WTC11 (cell line): ENCODE measurements at regions not wholly inside any gene's neighbourhood (a gene's known extent, or its start where the extent isn't known, plus 50 kb on each side); places are given as distances from the start of the nearest gene placed in this dataset.

ENCODE experiments used
- ATAC-seq: fragments of 200-7000 bp; cut with Tn5 transposase; 2 replicates; pipeline ENCODE4 v1.10.0; 2021; ENCODE audit warnings: mild to moderate bottlenecking, moderate library complexity
- CTCF ChIA-PET: fragments of 300-600 bp; sonication (Branson Sonifier 250); formaldehyde crosslinking; loops from one replicate; lab custom pipeline; 2021; ENCODE audit warnings: antibody characterized with exemption; lab: Charles Lee
- POLR2A ChIA-PET: fragments of 350-600 bp; sonication (Branson Sonifier 250); formaldehyde crosslinking; loops from one replicate; lab custom pipeline; 2021; ENCODE audit warnings: antibody characterized with exemption; lab: Charles Lee
- DNase-seq: peaks from one replicate; pipeline ENCODE4 v3.0.0; 2021; ENCODE audit warnings: low spot score
- H3K27ac Mint-ChIP-seq: 2 replicates; pipeline ENCODE4 v1.8.0; 2021; ENCODE audit warnings: mixed read lengths
- H3K27me3 Mint-ChIP-seq: 2 replicates; pipeline ENCODE4 v1.8.0; 2021; ENCODE audit warnings: low read depth, mild to moderate bottlenecking, moderate library complexity, mixed read lengths
- H3K36me3 Mint-ChIP-seq: 2 replicates; pipeline ENCODE4 v1.8.0; 2021; ENCODE audit warnings: mixed read lengths
- H3K4me1 Mint-ChIP-seq: 2 replicates; pipeline ENCODE4 v1.8.0; 2022; ENCODE audit warnings: mixed read lengths
- H3K4me3 Mint-ChIP-seq: 2 replicates; pipeline ENCODE4 v1.8.0; 2021; ENCODE audit warnings: mild to moderate bottlenecking, moderate library complexity, mixed read lengths
- H3K9me3 Mint-ChIP-seq: 2 replicates; pipeline ENCODE4 v1.8.0; 2021; ENCODE audit warnings: mixed read lengths
- ATF2 ChIP-seq: sonication (generic); formaldehyde crosslinking; IDR thresholded peaks from 2 replicates; pipeline ENCODE4 v1.8.1; 2022; ENCODE audit warnings: low read depth, missing genetic modification reagents, borderline replicate concordance
- CBFB ChIP-seq: sonication (generic); formaldehyde crosslinking; IDR thresholded peaks from 2 replicates; pipeline ENCODE4 v1.8.1; 2022; ENCODE audit warnings: mild to moderate bottlenecking, low read depth, missing genetic modification reagents
- GTF2I ChIP-seq: fragments of 250-450 bp; sonication (Bioruptor Pico); conservative IDR thresholded peaks from 2 replicates; pipeline ENCODE4 v1.4.0; 2021; ENCODE audit warnings: mild to moderate bottlenecking
- HMGA2 ChIP-seq: fragments of 250-450 bp; sonication (Bioruptor Pico); IDR thresholded peaks from 2 replicates; pipeline ENCODE4 v1.4.0; 2021; ENCODE audit warnings: mild to moderate bottlenecking, moderate library complexity
- JUN ChIP-seq: sonication (generic); formaldehyde crosslinking; IDR thresholded peaks from 2 replicates; pipeline ENCODE4 v1.8.0; 2023; ENCODE audit warnings: mild to moderate bottlenecking, missing genetic modification reagents
- MYBL2 ChIP-seq: sonication (generic); formaldehyde crosslinking; IDR thresholded peaks from 2 replicates; pipeline ENCODE4 v1.8.1; 2023; ENCODE audit warnings: mild to moderate bottlenecking, moderate library complexity, missing genetic modification reagents
- TEAD1 ChIP-seq: sonication (generic); formaldehyde crosslinking; IDR thresholded peaks from 2 replicates; pipeline ENCODE4 v1.8.0; 2022; ENCODE audit warnings: mild to moderate bottlenecking, missing genetic modification reagents
- TEAD4 ChIP-seq: sonication (generic); formaldehyde crosslinking; IDR thresholded peaks from 2 replicates; pipeline ENCODE4 v1.8.0; 2022; ENCODE audit warnings: mild to moderate bottlenecking, missing genetic modification reagents
- ZBTB21 ChIP-seq: sonication (generic); formaldehyde crosslinking; IDR thresholded peaks from 2 replicates; pipeline ENCODE4 v1.8.1; 2023; ENCODE audit warnings: mild to moderate bottlenecking, missing genetic modification reagents, borderline replicate concordance
- ZNF416 ChIP-seq: fragments of 250-450 bp; sonication (Bioruptor Pico); IDR thresholded peaks from 2 replicates; pipeline ENCODE4 v1.9.0; 2021; ENCODE audit warnings: mild to moderate bottlenecking, inconsistent platforms
- ZNF423 ChIP-seq: fragments of 250-450 bp; sonication (Bioruptor Pico); IDR thresholded peaks from 2 replicates; pipeline ENCODE4 v2.1.2; 2022; ENCODE audit warnings: mild to moderate bottlenecking, moderate library complexity
- ZNF671 ChIP-seq: fragments of 250-450 bp; sonication (Bioruptor Pico); IDR thresholded peaks from 2 replicates; pipeline ENCODE4 v1.8.0; 2021; ENCODE audit warnings: mild to moderate bottlenecking
- TF ChIP-seq, protein P1 (sequence below): sonication (generic); formaldehyde crosslinking; IDR thresholded peaks from 2 replicates; pipeline ENCODE4 v1.8.1; 2023; ENCODE audit warnings: mild to moderate bottlenecking, missing genetic modification reagents
- TF ChIP-seq, protein P2 (sequence below): fragments of 250-450 bp; sonication (Bioruptor Pico); IDR thresholded peaks from 2 replicates; pipeline ENCODE4 v2.1.2; 2022; ENCODE audit warnings: mild to moderate bottlenecking, moderate library complexity
- TF ChIP-seq, protein P3 (sequence below): sonication (generic); formaldehyde crosslinking; IDR thresholded peaks from 2 replicates; pipeline ENCODE4 v1.8.0; 2022; ENCODE audit warnings: mild to moderate bottlenecking, missing genetic modification reagents

- ATAC-seq (no peak), DNase-seq (no peak)
- ChIA-PET POLR2A (no interaction called here), CTCF (interaction anchor here (1.1 kb wide), 1 partner anchor 55 kb away, joined by 3 read pairs; no protein-coding TSS in a partner anchor)
- TF ChIP-seq JUN (CRISPR knock-in tag) (no peak), ZNF423 (CRISPR knock-in tag) (no peak), CBFB (no peak), TEAD1 (CRISPR knock-in tag) (no peak), HMGA2 (CRISPR knock-in tag) (no peak), ATF2 (CRISPR knock-in tag) (no peak), TEAD4 (CRISPR knock-in tag) (no peak), ZNF416 (CRISPR knock-in tag) (no peak), ZBTB21 (CRISPR knock-in tag) (no peak)
- TF ChIP-seq, protein P1, sequence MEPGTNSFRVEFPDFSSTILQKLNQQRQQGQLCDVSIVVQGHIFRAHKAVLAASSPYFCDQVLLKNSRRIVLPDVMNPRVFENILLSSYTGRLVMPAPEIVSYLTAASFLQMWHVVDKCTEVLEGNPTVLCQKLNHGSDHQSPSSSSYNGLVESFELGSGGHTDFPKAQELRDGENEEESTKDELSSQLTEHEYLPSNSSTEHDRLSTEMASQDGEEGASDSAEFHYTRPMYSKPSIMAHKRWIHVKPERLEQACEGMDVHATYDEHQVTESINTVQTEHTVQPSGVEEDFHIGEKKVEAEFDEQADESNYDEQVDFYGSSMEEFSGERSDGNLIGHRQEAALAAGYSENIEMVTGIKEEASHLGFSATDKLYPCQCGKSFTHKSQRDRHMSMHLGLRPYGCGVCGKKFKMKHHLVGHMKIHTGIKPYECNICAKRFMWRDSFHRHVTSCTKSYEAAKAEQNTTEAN, result no peak
- H3K9me3 Mint-ChIP-seq, result peaks cover 76% of the 10 kb centered on the region
- no peaks in the 10 kb centered on the region for H3K4me1 Mint-ChIP-seq
- no peaks in the 10 kb centered on the region for H3K27me3 Mint-ChIP-seq
- H3K27ac Mint-ChIP-seq, result no peak overlapping the region
- H3K4me3 Mint-ChIP-seq, result no peak overlapping the region
- H3K36me3 Mint-ChIP-seq, result peaks cover 35% of the 10 kb centered on the region
Observed at GRCh38 chr5:87836696-87837095, 424.0 kb upstream of the CCNH start.

GRCh38 chr5:87831499-87831898, 418.8 kb upstream of the CCNH start:
- 0 out of 2 replicates have a peak, but pooled peaks cover 3% of the 10 kb centered on the region for H3K4me1 Mint-ChIP-seq
- ChIA-PET CTCF (no interaction called here), POLR2A (no interaction called here)
- no peak for TF ChIP-seq TEAD1 (CRISPR knock-in tag)
- DNase-seq (no peak), ATAC-seq (no peak)
- no peak overlapping the region for H3K27ac Mint-ChIP-seq
- no peaks in the 10 kb centered on the region; the same call in 1 of the 2 replicates for H3K27me3 Mint-ChIP-seq
- peaks cover 32% of the 10 kb centered on the region for H3K36me3 Mint-ChIP-seq
- H3K4me3 Mint-ChIP-seq, result no peak overlapping the region
- H3K9me3 Mint-ChIP-seq, result peaks cover 54% of the 10 kb centered on the region

- peaks cover 32% of the 10 kb centered on the region for H3K36me3 Mint-ChIP-seq
- TF ChIP-seq TEAD4 (CRISPR knock-in tag) (no peak), ZNF671 (no peak), GTF2I (CRISPR knock-in tag) (no peak), MYBL2 (CRISPR knock-in tag) (no peak)
- TF ChIP-seq, protein P2, sequence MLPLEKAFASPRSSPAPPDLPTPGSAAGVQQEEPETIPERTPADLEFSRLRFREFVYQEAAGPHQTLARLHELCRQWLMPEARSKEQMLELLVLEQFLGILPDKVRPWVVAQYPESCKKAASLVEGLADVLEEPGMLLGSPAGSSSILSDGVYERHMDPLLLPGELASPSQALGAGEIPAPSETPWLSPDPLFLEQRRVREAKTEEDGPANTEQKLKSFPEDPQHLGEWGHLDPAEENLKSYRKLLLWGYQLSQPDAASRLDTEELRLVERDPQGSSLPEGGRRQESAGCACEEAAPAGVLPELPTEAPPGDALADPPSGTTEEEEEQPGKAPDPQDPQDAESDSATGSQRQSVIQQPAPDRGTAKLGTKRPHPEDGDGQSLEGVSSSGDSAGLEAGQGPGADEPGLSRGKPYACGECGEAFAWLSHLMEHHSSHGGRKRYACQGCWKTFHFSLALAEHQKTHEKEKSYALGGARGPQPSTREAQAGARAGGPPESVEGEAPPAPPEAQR (CRISPR knock-in tag), result no peak
- TF ChIP-seq, protein P3, sequence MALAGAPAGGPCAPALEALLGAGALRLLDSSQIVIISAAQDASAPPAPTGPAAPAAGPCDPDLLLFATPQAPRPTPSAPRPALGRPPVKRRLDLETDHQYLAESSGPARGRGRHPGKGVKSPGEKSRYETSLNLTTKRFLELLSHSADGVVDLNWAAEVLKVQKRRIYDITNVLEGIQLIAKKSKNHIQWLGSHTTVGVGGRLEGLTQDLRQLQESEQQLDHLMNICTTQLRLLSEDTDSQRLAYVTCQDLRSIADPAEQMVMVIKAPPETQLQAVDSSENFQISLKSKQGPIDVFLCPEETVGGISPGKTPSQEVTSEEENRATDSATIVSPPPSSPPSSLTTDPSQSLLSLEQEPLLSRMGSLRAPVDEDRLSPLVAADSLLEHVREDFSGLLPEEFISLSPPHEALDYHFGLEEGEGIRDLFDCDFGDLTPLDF, result no peak
- no peak overlapping the region for H3K27ac Mint-ChIP-seq
- CTCF ChIA-PET, result no interaction called here
- no peak overlapping the region for H3K4me3 Mint-ChIP-seq
- peaks cover 42% of the 10 kb centered on the region for H3K9me3 Mint-ChIP-seq
- DNase-seq (no peak), ATAC-seq (no peak)
- POLR2A ChIA-PET, result no interaction called here
- H3K27me3 Mint-ChIP-seq, result no peaks in the 10 kb centered on the region; the same call in 1 of the 2 replicates
- 0 out of 2 replicates have a peak, but pooled peaks cover 3% of the 10 kb centered on the region for H3K4me1 Mint-ChIP-seq
Observed at GRCh38 chr5:87829217-87829551, 416.5 kb upstream of the CCNH start.
